Thoracic aorta (tissue), 2 donors: ENCODE measurements at regions not wholly inside any gene's neighbourhood (a gene's known extent, or its start where the extent isn't known, plus 50 kb on each side); places are given as distances from the start of the nearest gene placed in this dataset.

Experiments
- ATAC-seq: fragments of 150-250 bp; one replicate; pipeline ENCODE4 v1.8.0; 2017; ENCODE audit warnings: low read depth; ENCODE audit not compliant: insufficient number of reproducible peaks, low FRiP score
- DNase-seq: peaks from one replicate; pipeline ENCODE4 v3.0.0-alpha.2; 2020; ENCODE audit warnings: low spot score
- H3K27ac ChIP-seq, 2 donors: fragments of 200-600 bp; sonication (generic); 1 replicate in 1 of 2; 2 replicates in 1 of 2; pipeline ENCODE4 v1.5.1; 2016; ENCODE audit warnings: mild to moderate bottlenecking in 2 of 2, moderate library complexity in 2 of 2
- H3K27me3 ChIP-seq: fragments of 200-600 bp; sonication (generic); replicated peaks from 2 replicates; pipeline ENCODE4 v1.6.0; 2016; ENCODE audit warnings: mild to moderate bottlenecking; ENCODE audit not compliant: insufficient read depth
- H3K36me3 ChIP-seq: fragments of 200-600 bp; sonication (generic); one replicate; pipeline ENCODE4 v1.5.1; 2016
- H3K4me1 ChIP-seq, 2 donors: fragments of 200-600 bp; sonication (generic); 1 replicate in 1 of 2; 2 replicates in 1 of 2; pipeline versions ENCODE4 v1.5.1 to v1.6.0; 2016; ENCODE audit warnings: low read depth in 2 of 2, mild to moderate bottlenecking in 1 of 2; ENCODE audit not compliant: control insufficient read depth in 1 of 2
- H3K4me3 ChIP-seq: fragments of 200-600 bp; sonication (generic); 2 replicates; pipeline ENCODE4 v1.5.1; 2016; ENCODE audit warnings: mild to moderate bottlenecking
- H3K9me3 ChIP-seq: fragments of 200-600 bp; sonication (generic); 2 replicates; pipeline ENCODE4 v1.5.1; 2016
- CTCF ChIP-seq: fragments of 200-600 bp; sonication (generic); IDR thresholded peaks from one replicate; pipeline ENCODE4 v1.5.1; 2019; ENCODE audit warnings: antibody characterized with exemption

GRCh38 chr10:133021116-133021962, 66.4 kb upstream of the ADGRA1 start:
- no peak for TF ChIP-seq CTCF
- no peaks in the 10 kb centered on the region for H3K27me3 ChIP-seq
- DNase-seq, result no peak

GRCh38 chr10:133020193-133020817, 67.4 kb upstream of the ADGRA1 start:
- TF ChIP-seq CTCF, result no peak
- Histone ChIP-seq H3K27me3 (no peaks in the 10 kb centered on the region), H3K9me3 (no peaks in the 10 kb centered on the region), H3K27ac (no peak overlapping the region), H3K4me3 (no peak overlapping the region), H3K4me1 (no peaks in the 10 kb centered on the region), H3K36me3 (no peaks in the 10 kb centered on the region)
- no peak for ATAC-seq
- no peak for DNase-seq

More at GRCh38 chr10:133021116-133021962, 66.4 kb upstream of the ADGRA1 start:
- Histone ChIP-seq H3K36me3 (no peaks in the 10 kb centered on the region), H3K4me1 (no peaks in the 10 kb centered on the region), H3K9me3 (no peaks in the 10 kb centered on the region), H3K27ac (no peak overlapping the region), H3K4me3 (no peak overlapping the region)
- no peak for ATAC-seq

GRCh38 chr10:133019651-133020050, 68.1 kb upstream of the ADGRA1 start:
- H3K27me3 ChIP-seq, result no peaks in the 10 kb centered on the region
- ATAC-seq, result no peak
- TF ChIP-seq CTCF, result no peak

GRCh38 chr10:133019191-133019590, 68.5 kb upstream of the ADGRA1 start:
- TF ChIP-seq CTCF, result no peak
- no peak for DNase-seq
- H3K27me3 ChIP-seq, result no peaks in the 10 kb centered on the region
- H3K4me1 ChIP-seq, result no peaks in the 10 kb centered on the region
- no peak overlapping the region for H3K27ac ChIP-seq
- H3K36me3 ChIP-seq, result no peaks in the 10 kb centered on the region
- no peak for ATAC-seq
- no peaks in the 10 kb centered on the region for H3K9me3 ChIP-seq
- H3K4me3 ChIP-seq, result no peak overlapping the region

More at GRCh38 chr10:133019651-133020050, 68.1 kb upstream of the ADGRA1 start:
- no peak for DNase-seq
- H3K27ac ChIP-seq, result no peak overlapping the region
- no peaks in the 10 kb centered on the region for H3K9me3 ChIP-seq
- no peaks in the 10 kb centered on the region for H3K4me1 ChIP-seq
- H3K36me3 ChIP-seq, result no peaks in the 10 kb centered on the region
- H3K4me3 ChIP-seq, result no peak overlapping the region

- no peak for TF ChIP-seq CTCF
- no peaks in the 10 kb centered on the region for H3K27me3 ChIP-seq
- ATAC-seq (no peak), DNase-seq (no peak)
- no peaks in the 10 kb centered on the region for H3K4me1 ChIP-seq
- no peaks in the 10 kb centered on the region for H3K36me3 ChIP-seq
- no peak overlapping the region for H3K27ac ChIP-seq
- no peaks in the 10 kb centered on the region for H3K9me3 ChIP-seq
- no peak overlapping the region for H3K4me3 ChIP-seq
Observed at GRCh38 chr10:133018491-133018890, 69.2 kb upstream of the ADGRA1 start.
